Activated T-cell treated with anti-CD3 and anti-CD28 coated beads, Interleukin-2, amount 50 U/mL, for 4 hours (primary cell): ENCODE measurements at regions not wholly inside any gene's neighbourhood (a gene's known extent, or its start where the extent isn't known, plus 50 kb on each side); places are given as distances from the start of the nearest gene placed in this dataset.

Source experiments
- ATAC-seq, 2 donors: fragments of 200-7000 bp; cut with Tn5 transposase; one replicate each; pipeline ENCODE4 v1.10.0; 2021
- DNase-seq: peaks from one replicate; pipeline ENCODE4 v3.0.0-alpha.2; 2020
- H3K27me3 Mint-ChIP-seq: one replicate; pipeline ENCODE4 v1.8.0; 2021; ENCODE audit warnings: low read depth, mixed read lengths
- H3K36me3 Mint-ChIP-seq: one replicate; pipeline ENCODE4 v1.8.0; 2022; ENCODE audit warnings: mixed read lengths; ENCODE audit not compliant: insufficient read depth
- H3K4me1 Mint-ChIP-seq: one replicate; pipeline ENCODE4 v1.8.0; 2021; ENCODE audit warnings: low read depth, mixed read lengths
- H3K4me3 Mint-ChIP-seq: one replicate; pipeline ENCODE4 v1.8.0; 2021; ENCODE audit warnings: mild to moderate bottlenecking, moderate library complexity, mixed read lengths
- H3K9me3 Mint-ChIP-seq: one replicate; pipeline ENCODE4 v1.8.0; 2021; ENCODE audit warnings: mixed read lengths

- Mint-ChIP-seq H3K36me3 (no peaks in the 10 kb centered on the region), H3K9me3 (peaks cover 7% of the 10 kb centered on the region), H3K27me3 (no peaks in the 10 kb centered on the region), H3K4me1 (no peaks in the 10 kb centered on the region), H3K4me3 (no peak overlapping the region)
- DNase-seq (no peak), ATAC-seq (no peak)
Measured at GRCh38 chr10:108904163-108904838, 1019.0 kb downstream of the XPNPEP1 start.

GRCh38 chr10:108902619-108903285, 1020.6 kb downstream of the XPNPEP1 start:
- no peak for ATAC-seq
- no peaks in the 10 kb centered on the region for H3K4me1 Mint-ChIP-seq
- H3K27me3 Mint-ChIP-seq, result no peaks in the 10 kb centered on the region
- no peak overlapping the region for H3K4me3 Mint-ChIP-seq
- DNase-seq, result no peak
- no peaks in the 10 kb centered on the region for H3K36me3 Mint-ChIP-seq
- peaks cover 5% of the 10 kb centered on the region for H3K9me3 Mint-ChIP-seq

GRCh38 chr10:108901781-108902618, 1021.3 kb downstream of the XPNPEP1 start:
- Mint-ChIP-seq H3K9me3 (peaks cover 3% of the 10 kb centered on the region), H3K4me3 (no peak overlapping the region), H3K36me3 (no peaks in the 10 kb centered on the region), H3K4me1 (no peaks in the 10 kb centered on the region), H3K27me3 (no peaks in the 10 kb centered on the region)
- ATAC-seq, result no peak
- no peak for DNase-seq

GRCh38 chr10:108899670-108900069, 1023.6 kb downstream of the XPNPEP1 start:
- DNase-seq (no peak), ATAC-seq (no peak)
- no peak overlapping the region for H3K4me3 Mint-ChIP-seq
- H3K36me3 Mint-ChIP-seq, result no peaks in the 10 kb centered on the region
- H3K9me3 Mint-ChIP-seq, result peaks cover 5% of the 10 kb centered on the region
- H3K4me1 Mint-ChIP-seq, result no peaks in the 10 kb centered on the region
- H3K27me3 Mint-ChIP-seq, result no peaks in the 10 kb centered on the region

GRCh38 chr10:108894402-108895301, 1028.7 kb downstream of the XPNPEP1 start:
- no peaks in the 10 kb centered on the region for H3K36me3 Mint-ChIP-seq
- peaks cover 24% of the 10 kb centered on the region for H3K9me3 Mint-ChIP-seq
- no peak for ATAC-seq
- no peak for DNase-seq
- H3K4me1 Mint-ChIP-seq, result no peaks in the 10 kb centered on the region
- no peaks in the 10 kb centered on the region for H3K27me3 Mint-ChIP-seq
- no peak overlapping the region for H3K4me3 Mint-ChIP-seq

- ATAC-seq (no peak), DNase-seq (no peak)
- Mint-ChIP-seq H3K27me3 (no peaks in the 10 kb centered on the region), H3K9me3 (peaks cover 5% of the 10 kb centered on the region), H3K36me3 (no peaks in the 10 kb centered on the region), H3K4me1 (no peaks in the 10 kb centered on the region), H3K4me3 (no peak overlapping the region)
Measured at GRCh38 chr10:108877095-108877561, 1046.2 kb downstream of the XPNPEP1 start.

- peaks cover 5% of the 10 kb centered on the region for H3K9me3 Mint-ChIP-seq
- no peaks in the 10 kb centered on the region for H3K27me3 Mint-ChIP-seq
- no peak for DNase-seq
- H3K4me3 Mint-ChIP-seq, result no peak overlapping the region
- no peaks in the 10 kb centered on the region for H3K36me3 Mint-ChIP-seq
- H3K4me1 Mint-ChIP-seq, result no peaks in the 10 kb centered on the region
- ATAC-seq, result no peak
Measured at GRCh38 chr10:108872854-108873253, 1050.5 kb downstream of the XPNPEP1 start.

- DNase-seq, result no peak
- Mint-ChIP-seq H3K27me3 (no peaks in the 10 kb centered on the region), H3K4me1 (no peaks in the 10 kb centered on the region), H3K4me3 (no peak overlapping the region), H3K9me3 (peaks cover 10% of the 10 kb centered on the region), H3K36me3 (no peaks in the 10 kb centered on the region)
- ATAC-seq, result no peak
Measured at GRCh38 chr10:108868881-108869280, 1054.4 kb downstream of the XPNPEP1 start.

- no peaks in the 10 kb centered on the region for H3K4me1 Mint-ChIP-seq
- peaks cover 12% of the 10 kb centered on the region for H3K9me3 Mint-ChIP-seq
- no peak overlapping the region for H3K4me3 Mint-ChIP-seq
- no peak for ATAC-seq
- no peaks in the 10 kb centered on the region for H3K27me3 Mint-ChIP-seq
- no peaks in the 10 kb centered on the region for H3K36me3 Mint-ChIP-seq
- no peak for DNase-seq
Measured at GRCh38 chr10:108862676-108863350, 1060.5 kb downstream of the XPNPEP1 start.

- H3K9me3 Mint-ChIP-seq, result peaks cover 9% of the 10 kb centered on the region
- H3K4me3 Mint-ChIP-seq, result no peak overlapping the region
- DNase-seq (no peak), ATAC-seq (no peak)
- H3K27me3 Mint-ChIP-seq, result no peaks in the 10 kb centered on the region
- no peaks in the 10 kb centered on the region for H3K4me1 Mint-ChIP-seq
- H3K36me3 Mint-ChIP-seq, result no peaks in the 10 kb centered on the region
Measured at GRCh38 chr10:108861181-108861754, 1062.0 kb downstream of the XPNPEP1 start.

GRCh38 chr10:108852211-108852610, 1071.1 kb downstream of the XPNPEP1 start:
- H3K9me3 Mint-ChIP-seq, result peaks cover 3% of the 10 kb centered on the region
- no peaks in the 10 kb centered on the region for H3K27me3 Mint-ChIP-seq
- H3K36me3 Mint-ChIP-seq, result no peaks in the 10 kb centered on the region
- no peak for ATAC-seq
- no peak overlapping the region for H3K4me3 Mint-ChIP-seq
- DNase-seq, result no peak
- H3K4me1 Mint-ChIP-seq, result no peaks in the 10 kb centered on the region

GRCh38 chr10:108850138-108850854, 1073.0 kb downstream of the XPNPEP1 start:
- H3K4me3 Mint-ChIP-seq, result no peak overlapping the region
- DNase-seq (no peak), ATAC-seq (no peak)
- no peaks in the 10 kb centered on the region for H3K36me3 Mint-ChIP-seq
- H3K9me3 Mint-ChIP-seq, result peaks cover 6% of the 10 kb centered on the region
- no peaks in the 10 kb centered on the region for H3K4me1 Mint-ChIP-seq
- no peaks in the 10 kb centered on the region for H3K27me3 Mint-ChIP-seq

GRCh38 chr10:108849688-108850087, 1073.6 kb downstream of the XPNPEP1 start:
- H3K4me3 Mint-ChIP-seq, result no peak overlapping the region
- peaks cover 6% of the 10 kb centered on the region for H3K9me3 Mint-ChIP-seq
- H3K27me3 Mint-ChIP-seq, result no peaks in the 10 kb centered on the region
- ATAC-seq (no peak), DNase-seq (no peak)
- H3K36me3 Mint-ChIP-seq, result no peaks in the 10 kb centered on the region
- H3K4me1 Mint-ChIP-seq, result no peaks in the 10 kb centered on the region
